ENCODE measurements at regions not wholly inside any gene's neighbourhood (a gene's known extent, or its start where the extent isn't known, plus 50 kb on each side); places are given as distances from the start of the nearest gene placed in this dataset.

DNA sequence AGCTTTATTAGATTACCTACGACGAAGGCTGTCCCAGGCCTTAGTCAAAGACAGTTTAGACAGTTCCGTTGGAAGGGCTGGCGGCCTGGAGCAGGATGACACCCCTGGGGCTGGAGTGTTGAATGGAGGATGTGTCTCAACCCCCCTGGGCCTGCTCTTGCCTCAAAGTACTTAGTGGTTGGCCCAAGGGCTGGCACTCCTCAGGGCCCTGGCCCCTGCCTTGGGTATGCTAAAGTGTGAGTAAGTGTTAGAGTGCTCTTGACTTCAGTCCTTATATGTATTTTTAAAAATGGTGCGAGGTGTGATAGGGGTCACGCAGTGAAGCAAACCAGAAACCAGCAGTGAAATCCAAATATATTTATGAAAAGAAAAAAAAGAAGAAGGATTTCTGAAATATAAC lies 261.6 kb downstream of the KTN1 start:
- ATAC-seq (ENCODE audit: poor library complexity) (no peak), DNase-seq (no peak)
- Mint-ChIP-seq H3K4me3 (no peak overlapping the region), H3K27ac (no peak overlapping the region), H3K36me3 (ENCODE audit: low read depth) (no peaks in the 10 kb centered on the region), H3K27me3 (no peaks in the 10 kb centered on the region), H3K9me3 (no peaks in the 10 kb centered on the region), H3K4me1 (ENCODE audit: low read depth) (no peaks in the 10 kb centered on the region)
- H3K4me3 ChIP-seq (ENCODE audit: low read length): no peak overlapping the region
- H3K9me3 ChIP-seq (ENCODE audit: control insufficient read depth in 1 of 2, insufficient read depth in 1 of 2, low read length in 2 of 2): peaks cover 0 to 7% of the 10 kb centered on the region in 2 experiments
- intact Hi-C loops (cut with DNase I, micrococcal nuclease): no loop called here
- CTCF ChIA-PET: no interaction called here
- TF ChIP-seq, protein P1, sequence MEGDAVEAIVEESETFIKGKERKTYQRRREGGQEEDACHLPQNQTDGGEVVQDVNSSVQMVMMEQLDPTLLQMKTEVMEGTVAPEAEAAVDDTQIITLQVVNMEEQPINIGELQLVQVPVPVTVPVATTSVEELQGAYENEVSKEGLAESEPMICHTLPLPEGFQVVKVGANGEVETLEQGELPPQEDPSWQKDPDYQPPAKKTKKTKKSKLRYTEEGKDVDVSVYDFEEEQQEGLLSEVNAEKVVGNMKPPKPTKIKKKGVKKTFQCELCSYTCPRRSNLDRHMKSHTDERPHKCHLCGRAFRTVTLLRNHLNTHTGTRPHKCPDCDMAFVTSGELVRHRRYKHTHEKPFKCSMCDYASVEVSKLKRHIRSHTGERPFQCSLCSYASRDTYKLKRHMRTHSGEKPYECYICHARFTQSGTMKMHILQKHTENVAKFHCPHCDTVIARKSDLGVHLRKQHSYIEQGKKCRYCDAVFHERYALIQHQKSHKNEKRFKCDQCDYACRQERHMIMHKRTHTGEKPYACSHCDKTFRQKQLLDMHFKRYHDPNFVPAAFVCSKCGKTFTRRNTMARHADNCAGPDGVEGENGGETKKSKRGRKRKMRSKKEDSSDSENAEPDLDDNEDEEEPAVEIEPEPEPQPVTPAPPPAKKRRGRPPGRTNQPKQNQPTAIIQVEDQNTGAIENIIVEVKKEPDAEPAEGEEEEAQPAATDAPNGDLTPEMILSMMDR (IDR thresholded peaks at IDR 0.05): no peak
- H3K27ac ChIP-seq (ENCODE audit: low read depth in 1 of 2, low read length in 2 of 2): no peak overlapping the region
- H3K4me1 ChIP-seq (ENCODE audit: insufficient read depth, low read length): no peaks in the 10 kb centered on the region
- POLR2A ChIA-PET: no interaction called here
- H3K36me3 ChIP-seq (ENCODE audit: insufficient read depth, low read length): no peaks in the 10 kb centered on the region
- H3K27me3 ChIP-seq (ENCODE audit: control insufficient read depth in 1 of 2, insufficient read depth in 2 of 2, low read length in 2 of 2): no peaks in the 10 kb centered on the region

DNA sequence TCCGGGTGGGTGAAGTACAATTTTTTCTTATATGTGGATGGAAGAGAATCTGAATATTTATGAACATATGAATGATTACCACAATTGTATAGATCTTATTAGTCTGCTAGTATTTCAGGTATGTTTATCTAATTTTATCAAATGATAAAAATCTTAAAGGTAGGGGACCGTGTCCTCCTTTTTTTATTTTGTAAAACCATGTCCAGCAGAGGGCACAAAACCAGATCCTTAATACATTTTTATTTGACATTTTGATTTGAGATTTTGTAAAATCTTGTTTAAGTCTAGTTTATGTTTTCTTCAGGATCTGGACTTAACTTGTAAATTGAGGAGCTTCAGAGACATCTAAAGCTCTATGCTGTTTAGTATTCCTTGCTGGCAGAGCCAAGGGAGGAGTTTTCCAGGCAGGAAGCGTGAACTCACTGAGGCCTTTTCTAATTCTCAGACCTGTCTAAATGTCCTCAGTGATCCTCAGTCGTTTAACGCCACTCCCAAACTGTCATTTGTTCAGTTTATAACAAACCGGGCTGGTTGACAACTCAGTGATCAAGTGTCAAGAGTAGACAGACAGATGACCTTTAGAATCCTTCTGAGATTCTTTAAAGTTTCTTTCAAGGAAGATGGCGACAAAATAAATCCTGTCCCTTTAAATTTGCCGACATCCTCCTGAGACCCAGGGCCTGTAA lies 263.9 kb downstream of the KTN1 start:
- Histone ChIP-seq H3K27ac (ENCODE audit: low read depth in 1 of 2, low read length in 2 of 2) (no peak overlapping the region), H3K36me3 (ENCODE audit: insufficient read depth, low read length) (no peaks in the 10 kb centered on the region), H3K4me1 (ENCODE audit: insufficient read depth, low read length) (no peaks in the 10 kb centered on the region), H3K9me3 (ENCODE audit: control insufficient read depth in 1 of 2, insufficient read depth in 1 of 2, low read length in 2 of 2) (peaks cover 0 to 7% of the 10 kb centered on the region in 2 experiments), H3K27me3 (ENCODE audit: control insufficient read depth in 1 of 2, insufficient read depth in 2 of 2, low read length in 2 of 2) (no peaks in the 10 kb centered on the region), H3K4me3 (ENCODE audit: low read length) (no peak overlapping the region)
- ATAC-seq (ENCODE audit: poor library complexity): no peak
- Mint-ChIP-seq H3K4me3 (no peak overlapping the region), H3K9me3 (no peaks in the 10 kb centered on the region), H3K27me3 (no peaks in the 10 kb centered on the region), H3K36me3 (ENCODE audit: low read depth) (no peaks in the 10 kb centered on the region), H3K27ac (no peak overlapping the region), H3K4me1 (ENCODE audit: low read depth) (no peaks in the 10 kb centered on the region)
- ChIA-PET CTCF (no interaction called here), POLR2A (no interaction called here)
- intact Hi-C loops (cut with DNase I, micrococcal nuclease): no loop called here
- no peak for DNase-seq
- TF ChIP-seq, protein P1 (IDR thresholded peaks at IDR 0.05): no peak

DNA sequence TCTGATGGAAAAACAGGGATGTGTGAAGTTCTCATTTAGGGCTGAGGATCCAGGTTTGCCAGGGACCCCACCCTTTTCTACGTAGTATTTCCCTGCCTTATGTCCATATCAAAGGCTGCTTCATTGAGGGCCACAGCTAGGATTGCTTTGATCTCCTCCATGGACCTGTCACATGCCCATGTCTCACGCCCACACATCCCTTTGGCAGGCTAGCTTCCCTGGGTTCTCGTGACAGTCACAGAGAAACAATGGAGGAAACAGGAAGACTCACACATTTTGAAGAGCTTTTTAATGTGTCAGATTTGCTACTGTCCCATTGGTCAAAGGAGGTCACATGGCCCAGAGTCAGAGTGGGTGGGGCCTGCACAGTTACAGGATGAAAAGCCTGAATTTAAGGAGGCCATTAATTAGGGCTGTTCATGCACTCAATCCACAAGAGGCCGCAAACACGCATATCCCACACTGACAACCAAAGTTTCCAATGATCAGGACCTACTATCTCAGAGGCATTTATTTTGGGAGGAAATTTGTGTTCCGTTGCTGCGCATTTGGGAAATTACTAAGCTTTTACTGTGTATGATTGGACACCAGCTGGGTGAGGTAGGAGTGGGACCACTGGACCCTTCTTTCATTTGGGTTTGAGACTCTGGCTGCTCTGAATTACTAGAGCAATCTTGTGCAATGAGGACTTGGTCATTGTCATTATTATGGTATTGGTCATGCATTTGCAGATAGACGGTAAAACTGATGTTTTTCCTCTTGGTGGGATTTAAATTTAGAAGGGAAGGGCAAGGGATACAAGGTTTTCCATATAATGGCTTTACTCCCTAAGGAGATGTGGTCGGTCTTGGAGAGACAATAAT lies 266.2 kb downstream of the KTN1 start:
- no peak overlapping the region for H3K27ac Mint-ChIP-seq

More for the DNA sequence above, 266.2 kb downstream of the KTN1 start:
- TF ChIP-seq, protein P1 (IDR thresholded peaks at IDR 0.05): no peak
- ATAC-seq (ENCODE audit: poor library complexity) (no peak), DNase-seq (no peak)
- intact Hi-C loops (cut with DNase I, micrococcal nuclease): no loop called here
- Mint-ChIP-seq H3K9me3 (no peaks in the 10 kb centered on the region), H3K4me1 (ENCODE audit: low read depth) (no peaks in the 10 kb centered on the region), H3K36me3 (ENCODE audit: low read depth) (no peaks in the 10 kb centered on the region), H3K4me3 (no peak overlapping the region), H3K27me3 (peaks cover 9% of the 10 kb centered on the region)
- ChIA-PET CTCF (no interaction called here), POLR2A (no interaction called here)
- Histone ChIP-seq H3K4me3 (ENCODE audit: low read length) (no peak overlapping the region), H3K36me3 (ENCODE audit: insufficient read depth, low read length) (no peaks in the 10 kb centered on the region), H3K4me1 (ENCODE audit: insufficient read depth, low read length) (no peaks in the 10 kb centered on the region), H3K27me3 (ENCODE audit: control insufficient read depth in 1 of 2, insufficient read depth in 2 of 2, low read length in 2 of 2) (no peaks in the 10 kb centered on the region), H3K9me3 (ENCODE audit: control insufficient read depth in 1 of 2, insufficient read depth in 1 of 2, low read length in 2 of 2) (no peaks in the 10 kb centered on the region), H3K27ac (ENCODE audit: low read depth in 1 of 2, low read length in 2 of 2) (no peak overlapping the region)
